LNCaP clone FGC (cell line): ENCODE measurements at regions not wholly inside any gene's neighbourhood (a gene's known extent, or its start where the extent isn't known, plus 50 kb on each side); places are given as distances from the start of the nearest gene placed in this dataset.

Source experiments
- DNase-seq: peaks from one replicate; pipeline ENCODE4 v3.0.0-alpha.2; 2011; ENCODE audit warnings: low read depth
- H3K4me3 ChIP-seq: 2 replicates; pipeline ENCODE4 v1.5.1; 2011; ENCODE audit warnings: mild to moderate bottlenecking, low read depth, low read length, control low read depth
- CTCF ChIP-seq: IDR thresholded peaks from 2 replicates; pipeline ENCODE4 v1.5.1; 2012; ENCODE audit warnings: mild to moderate bottlenecking; ENCODE audit not compliant: control insufficient read depth, insufficient read depth; ENCODE audit errors: extremely low read depth

- TF ChIP-seq CTCF: no peak
- no peak overlapping the region for H3K4me3 ChIP-seq
- DNase-seq: no peak
Measured at GRCh38 chr15:95432878-95433405, 897.6 kb upstream of the NR2F2 start.

GRCh38 chr15:95439922-95440376 is 890.6 kb upstream of the NR2F2 start:
- TF ChIP-seq CTCF: no peak
- DNase-seq: no peak

GRCh38 chr15:95440712-95441111 is 889.8 kb upstream of the NR2F2 start:
- DNase-seq: no peak
- TF ChIP-seq CTCF: no peak
- H3K4me3 ChIP-seq: no peak overlapping the region

More at GRCh38 chr15:95439922-95440376, 890.6 kb upstream of the NR2F2 start:
- no peak overlapping the region for H3K4me3 ChIP-seq

GRCh38 chr15:95442107-95442719 is 888.3 kb upstream of the NR2F2 start:
- DNase-seq: no peak
- no peak overlapping the region for H3K4me3 ChIP-seq
- TF ChIP-seq CTCF: no peak

GRCh38 chr15:95444860-95445259 is 885.6 kb upstream of the NR2F2 start:
- DNase-seq: no peak
- no peak overlapping the region for H3K4me3 ChIP-seq
- TF ChIP-seq CTCF: no peak

GRCh38 chr15:95446854-95447253 is 883.6 kb upstream of the NR2F2 start:
- no peak for DNase-seq
- no peak overlapping the region for H3K4me3 ChIP-seq
- TF ChIP-seq CTCF: no peak

DNA sequence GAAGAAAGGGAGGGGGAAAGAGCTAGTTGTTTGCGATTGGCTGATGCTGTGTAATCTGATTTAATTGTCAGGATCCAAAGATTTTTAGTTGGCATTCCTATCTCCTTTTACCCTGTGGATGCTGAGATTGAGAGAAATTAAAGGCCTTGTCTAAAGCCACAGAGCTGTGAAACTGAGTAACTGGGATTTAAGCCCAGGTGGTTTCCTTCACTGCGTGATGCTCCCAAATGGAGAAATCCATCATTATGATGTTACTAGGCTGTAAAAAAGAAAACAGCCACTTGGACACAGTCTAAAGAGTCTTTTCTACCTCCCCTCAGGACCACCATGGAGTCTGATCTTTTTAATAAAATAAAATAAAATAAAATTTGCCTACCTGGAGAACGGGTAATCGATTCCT is 883.0 kb upstream of the NR2F2 start:
- DNase-seq: no peak
- no peak overlapping the region for H3K4me3 ChIP-seq
- TF ChIP-seq CTCF: no peak
